NCI-H526 (cell line): ENCODE measurements at regions not wholly inside any gene's neighbourhood (a gene's known extent, or its start where the extent isn't known, plus 50 kb on each side); places are given as distances from the start of the nearest gene placed in this dataset.
A peak's percentile ranks its signal among the peaks of the same experiment; 100 is the strongest.
"Not testable (repeated sequence)": the region's sequence is repeated elsewhere in the genome, so short reads cannot be mapped to it uniquely, and the experiment has no call there.

Experiments
- DNase-seq, 2 experiments: peaks; one replicate each; lab custom pipeline; 2025; lab: John Stamatoyannopoulos, UW

DNA sequence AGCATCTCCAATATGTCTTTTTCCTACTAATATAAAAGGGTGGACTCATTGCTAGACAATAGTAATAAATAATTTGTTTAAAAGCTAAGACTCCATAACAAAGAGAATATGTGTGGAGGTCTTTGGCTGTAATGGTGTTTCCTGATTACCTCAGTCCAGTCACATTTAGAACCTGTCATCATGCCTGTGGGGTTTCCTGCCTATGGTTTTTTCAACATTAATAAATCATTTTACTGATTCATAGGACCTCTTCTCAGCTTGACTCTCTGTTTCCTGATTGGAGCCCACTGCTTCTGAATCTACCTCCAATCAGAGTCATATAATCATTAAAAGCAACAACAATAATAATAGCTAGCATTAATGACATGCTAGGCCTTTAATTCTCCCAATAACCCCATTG is 52.4 kb upstream of the GNAI1 start:
- DNase-seq: no peak

DNA sequence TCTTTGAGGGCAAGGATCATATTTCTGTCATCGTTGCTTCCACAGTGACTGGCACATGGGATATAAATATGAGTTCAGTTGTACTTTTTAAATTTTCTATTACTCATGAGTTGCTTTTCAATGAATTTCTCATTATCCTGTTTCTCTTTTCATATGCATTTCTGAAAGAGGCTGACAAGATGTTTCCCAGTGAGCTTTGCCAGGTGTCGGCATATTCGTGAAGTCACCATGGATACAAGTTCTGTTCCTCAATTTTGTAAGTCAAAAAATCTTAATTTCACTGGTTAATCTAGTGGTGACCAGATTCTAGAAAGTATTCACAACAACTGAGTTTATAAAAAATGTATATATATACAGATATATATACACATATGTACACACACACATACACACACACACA is 55.7 kb upstream of the GNAI1 start:
- DNase-seq: no peak

DNA sequence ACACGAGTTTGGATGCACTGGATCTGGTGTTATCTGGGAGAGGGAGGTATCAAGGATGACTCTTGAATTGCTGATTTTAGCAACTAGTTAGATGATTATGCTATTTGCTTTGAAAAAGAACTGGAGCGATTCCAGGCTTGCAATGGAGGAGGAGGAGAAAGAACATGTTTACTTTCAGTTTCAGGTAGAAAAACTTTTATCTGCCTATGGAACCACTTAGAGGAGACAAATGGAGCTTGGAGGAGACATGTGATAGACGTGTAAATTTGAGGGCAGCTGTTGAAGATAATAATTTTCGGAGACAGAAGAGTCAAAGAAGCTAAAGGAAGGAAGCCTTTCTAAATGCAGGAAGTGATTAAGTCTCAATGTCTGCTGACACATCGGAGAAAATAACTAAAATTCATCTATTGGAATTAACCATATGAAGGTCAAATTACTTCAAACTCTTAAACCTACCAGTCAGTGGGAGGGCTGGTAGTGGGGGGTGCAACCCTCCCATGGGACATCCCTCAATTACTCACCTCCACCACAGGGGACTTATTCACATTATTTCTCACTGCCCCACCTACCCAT is 56.4 kb upstream of the GNAI1 start:
- DNase-seq: no peak

DNA sequence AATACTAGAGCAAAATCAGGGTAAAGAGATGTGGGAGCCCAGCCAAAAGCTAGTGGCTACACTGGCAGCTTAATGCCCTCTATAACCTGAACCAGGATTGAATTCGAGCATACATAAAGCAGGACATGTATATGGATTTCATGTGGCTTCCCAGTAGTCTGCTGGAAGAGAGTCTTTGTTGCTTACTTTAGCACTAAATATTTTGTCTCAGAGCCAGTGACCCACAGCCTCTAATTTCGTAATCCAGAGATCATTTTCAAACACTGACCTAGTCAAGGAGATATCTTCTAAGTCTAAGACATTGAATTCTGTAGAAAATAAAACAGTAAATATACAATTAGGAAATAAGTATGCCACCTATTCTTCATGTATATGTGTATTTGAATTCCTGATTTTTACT is 64.2 kb upstream of the GNAI1 start:
- no peak for DNase-seq

DNA sequence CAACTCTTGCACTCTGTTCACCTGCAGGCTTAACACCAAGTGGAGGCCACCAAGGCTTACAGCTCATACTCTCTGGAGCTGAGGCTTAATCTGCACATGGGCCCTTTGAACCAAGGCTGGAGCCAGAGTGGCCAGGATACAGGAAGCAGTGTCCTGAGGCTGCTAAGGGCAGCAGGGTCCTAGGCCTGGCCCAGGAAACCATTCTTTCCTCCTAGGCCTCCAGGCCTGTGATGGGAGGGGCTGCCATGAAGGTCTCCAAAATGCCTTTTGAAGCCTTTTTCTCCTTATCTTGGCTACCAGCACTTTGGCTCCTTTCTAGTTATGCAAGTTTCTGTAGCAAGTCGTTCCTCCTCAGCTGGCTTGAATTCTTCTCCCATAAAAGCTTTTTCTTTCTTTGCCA is 68.0 kb upstream of the GNAI1 start:
- no peak for DNase-seq

- DNase-seq: no peak
These were observed 70.8 kb upstream of the GNAI1 start for GRCh38 chr7:80063834-80064233.

DNA sequence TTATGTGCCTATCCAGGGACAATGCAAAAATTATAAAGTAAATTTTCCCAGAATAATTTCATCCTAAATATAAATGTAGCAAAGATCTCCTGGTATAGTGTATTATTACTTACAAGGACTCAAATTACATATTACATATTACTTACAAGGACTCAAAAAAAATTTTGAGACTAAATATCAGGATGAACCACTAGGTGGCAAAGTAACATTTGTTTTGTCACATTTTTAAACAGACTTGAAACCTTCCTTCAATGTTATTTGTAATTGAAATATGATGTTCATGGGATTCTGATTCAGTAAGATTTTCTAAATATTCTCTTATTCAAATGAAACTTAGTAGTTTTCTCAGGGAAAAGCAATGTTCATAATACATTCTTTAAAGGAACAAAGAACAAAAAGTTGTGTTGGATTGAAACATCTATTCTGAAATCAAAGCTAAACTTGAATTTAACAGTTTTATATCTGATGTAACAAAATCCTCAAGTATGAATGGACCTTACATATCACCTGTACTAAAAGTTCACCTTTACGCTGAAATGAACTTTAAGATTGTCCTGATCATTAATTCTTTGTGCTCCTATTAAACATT is 74.3 kb upstream of the GNAI1 start:
- peak; percentile 86 to 92 for DNase-seq

- DNase-seq: no peak
These were observed 77.1 kb upstream of the GNAI1 start for GRCh38 chr7:80057488-80057887.

- DNase-seq: no peak
These were observed 80.3 kb upstream of the GNAI1 start for GRCh38 chr7:80054356-80054755.

GRCh38 chr7:80053124-80053523 is 81.5 kb upstream of the GNAI1 start:
- DNase-seq: peak in 1 of 2 experiments; percentile 21

DNA sequence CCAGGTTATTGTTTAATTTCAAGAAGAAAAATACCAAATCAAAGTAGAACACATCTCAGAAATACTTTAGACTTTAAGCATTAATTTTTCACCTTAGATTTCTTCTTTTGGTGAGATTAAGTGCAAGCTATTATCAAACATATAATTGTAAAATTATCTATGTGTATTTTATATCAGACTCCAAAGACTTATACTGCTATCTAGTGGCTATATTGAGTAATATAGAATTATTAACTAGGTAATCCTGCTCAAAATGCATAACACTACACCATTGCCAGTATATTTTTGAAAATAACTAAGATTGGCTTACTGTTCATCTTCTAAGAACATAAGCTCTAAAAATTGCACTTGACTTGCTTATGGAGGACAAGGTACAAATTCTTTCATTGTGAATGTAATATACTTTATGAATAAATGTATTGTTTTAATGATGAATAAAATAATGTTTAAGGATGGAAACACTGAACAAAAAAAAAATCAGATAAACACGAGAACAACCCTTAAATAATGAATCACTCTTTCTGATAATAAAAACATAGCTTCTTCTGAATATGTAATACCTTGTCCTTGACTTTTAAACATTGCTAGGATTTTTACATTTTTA is 86.7 kb upstream of the GNAI1 start:
- peak in 1 of 2 experiments; percentile 48 for DNase-seq

DNA sequence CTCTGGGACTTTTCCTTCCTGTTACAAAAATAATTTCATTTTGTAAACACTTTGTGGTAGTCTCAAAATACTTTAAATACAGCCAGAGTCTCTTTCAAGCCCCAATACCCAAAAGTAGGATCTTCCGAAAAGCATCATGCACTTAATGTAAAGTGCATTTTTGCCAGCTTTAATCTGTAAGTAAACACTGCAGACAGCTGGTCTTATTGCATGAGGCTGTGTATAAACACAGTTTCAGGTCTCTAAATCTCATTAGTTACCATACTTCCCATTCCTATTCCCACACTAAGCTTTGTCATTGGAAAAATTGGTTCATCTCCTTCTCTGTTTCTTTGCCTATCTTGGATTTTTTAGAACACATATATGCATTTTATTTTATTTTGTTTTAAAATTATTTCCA is 87.6 kb upstream of the GNAI1 start:
- DNase-seq: no peak

DNA sequence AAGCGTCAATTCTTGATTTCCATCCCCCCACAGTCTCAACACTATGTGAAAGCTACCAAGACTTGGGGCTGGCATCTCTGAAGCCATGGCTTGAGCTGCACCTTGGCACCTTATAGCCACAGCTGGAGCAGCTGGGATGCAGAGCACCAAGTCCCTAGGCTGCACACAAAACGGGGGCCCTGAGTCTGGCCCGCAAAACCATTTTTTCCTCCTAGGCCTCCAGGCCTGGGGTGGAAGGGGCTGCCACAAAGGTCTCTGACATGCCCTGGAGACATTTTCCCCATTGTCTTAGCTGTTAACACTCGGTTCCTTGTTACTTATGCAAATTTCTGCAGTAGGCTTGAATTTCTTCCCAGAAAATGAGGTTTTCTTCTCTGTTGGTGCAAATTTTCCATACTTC is 89.8 kb upstream of the GNAI1 start:
- no peak for DNase-seq

DNA sequence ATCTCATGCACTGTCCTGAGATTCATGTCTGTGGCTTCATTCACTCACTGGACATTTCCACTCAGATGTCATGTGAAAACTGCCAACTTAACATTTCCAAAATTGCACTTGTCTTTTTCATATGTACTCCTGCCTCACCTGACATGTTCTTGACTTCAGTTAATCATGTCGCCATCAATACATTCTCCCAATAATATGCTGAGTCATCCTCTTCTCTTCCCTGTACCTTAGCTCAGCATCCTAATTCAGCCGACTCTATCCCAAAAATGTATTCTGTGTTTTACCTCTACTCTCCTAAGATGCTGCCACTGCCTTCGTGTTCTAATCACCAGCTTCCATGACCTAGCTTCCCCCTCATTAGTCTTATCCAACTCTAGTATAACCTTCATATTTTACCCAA is 93.9 kb upstream of the GNAI1 start:
- no peak for DNase-seq

DNA sequence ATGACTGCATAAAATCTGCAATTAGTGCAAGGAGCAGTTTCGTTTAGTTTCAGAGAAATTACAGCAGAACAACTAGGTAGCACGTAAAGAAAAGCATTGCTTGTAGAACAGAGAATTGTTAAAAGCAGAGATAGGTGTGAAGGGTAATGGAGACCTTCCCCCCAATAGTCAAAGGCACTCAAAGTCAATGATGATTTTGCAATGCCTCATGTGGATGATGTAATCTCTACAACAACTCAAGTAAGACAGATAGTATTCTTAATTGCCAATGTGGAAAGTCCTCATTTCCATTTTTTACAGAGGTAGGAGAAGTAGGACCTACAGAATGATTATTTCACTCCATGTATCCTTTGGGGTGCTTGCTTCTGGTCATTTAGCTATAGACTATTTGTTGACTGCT is 94.3 kb upstream of the GNAI1 start:
- DNase-seq: no peak

DNA sequence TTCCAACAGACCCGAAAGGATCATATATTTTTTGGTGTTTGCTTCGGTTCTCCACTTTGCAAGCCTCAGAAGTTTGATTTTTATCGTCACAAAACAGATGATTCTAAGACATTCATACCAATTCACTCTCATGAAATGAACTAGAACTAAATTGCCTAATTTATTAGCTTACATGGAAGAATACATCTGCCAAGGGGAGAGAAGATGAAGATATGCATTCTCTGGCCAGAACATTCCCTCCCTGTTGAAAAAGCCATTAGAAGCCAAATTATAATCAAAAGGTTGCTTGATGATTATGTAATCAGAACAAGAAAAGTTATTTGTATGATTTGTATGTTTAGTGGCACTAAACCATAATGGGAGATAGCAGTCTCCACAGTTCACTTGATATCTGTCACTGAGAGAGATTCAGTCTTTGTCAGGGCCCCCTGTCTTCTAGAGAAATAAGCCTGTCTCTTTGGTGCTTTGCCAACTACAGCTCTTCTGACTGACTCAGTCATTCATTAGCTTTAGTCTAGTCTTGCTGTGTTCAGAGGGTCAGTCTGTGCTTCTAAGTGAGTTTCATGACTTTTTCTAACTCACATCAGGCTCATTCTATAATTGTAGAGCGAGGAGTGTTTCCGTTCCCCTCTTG is 95.3 kb upstream of the GNAI1 start:
- DNase-seq: no peak

GRCh38 chr7:80037689-80038088 is 96.9 kb upstream of the GNAI1 start:
- DNase-seq: no peak

- DNase-seq: no peak
These were observed 98.5 kb upstream of the GNAI1 start for GRCh38 chr7:80036107-80036506.

DNA sequence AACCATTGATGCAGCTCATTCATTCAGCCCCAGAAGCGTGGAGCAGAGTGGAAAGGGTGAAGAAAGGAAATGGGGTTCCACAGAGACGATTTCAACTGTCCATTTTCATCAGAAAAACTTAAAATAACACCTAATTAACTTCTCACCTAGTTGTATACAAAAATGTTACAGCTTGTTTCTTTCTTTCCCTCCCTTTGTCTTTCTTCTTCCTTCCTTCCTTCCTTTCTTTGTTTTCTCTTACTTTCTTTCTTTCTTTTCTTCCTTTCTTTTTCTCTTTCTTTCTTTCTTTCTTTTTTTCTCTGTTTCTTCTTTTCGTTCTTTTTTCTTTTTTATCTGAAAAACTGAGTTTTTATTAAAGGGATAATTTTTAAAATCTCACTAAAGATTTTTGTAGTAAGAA is 105.9 kb upstream of the GNAI1 start:
- DNase-seq: no peak

DNA sequence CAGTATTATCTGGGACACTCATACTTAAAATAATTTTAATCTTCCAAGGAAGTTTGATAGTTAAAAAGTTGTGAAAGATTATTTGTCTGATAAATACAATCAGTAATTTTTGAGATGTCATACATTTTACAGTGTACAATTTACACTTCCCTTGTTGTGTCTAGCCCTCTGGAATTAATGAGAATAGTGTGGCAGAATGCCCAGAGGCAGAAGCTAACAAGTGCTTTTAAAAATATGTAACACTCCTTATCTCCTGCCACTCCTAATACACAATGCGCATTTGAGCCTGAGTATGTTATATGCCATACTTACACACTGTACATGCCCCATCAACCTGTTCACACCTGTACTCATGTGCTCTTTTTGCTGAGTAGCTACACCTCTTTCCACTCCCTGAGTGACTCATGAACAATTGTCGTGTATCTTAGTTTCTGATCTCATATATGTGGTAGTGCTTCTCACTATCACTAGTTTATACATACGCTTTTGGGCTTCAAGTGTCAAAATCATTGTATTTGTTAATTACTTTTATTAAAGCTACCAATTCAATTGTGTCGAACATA is 106.9 kb upstream of the GNAI1 start:
- DNase-seq: no peak

DNA sequence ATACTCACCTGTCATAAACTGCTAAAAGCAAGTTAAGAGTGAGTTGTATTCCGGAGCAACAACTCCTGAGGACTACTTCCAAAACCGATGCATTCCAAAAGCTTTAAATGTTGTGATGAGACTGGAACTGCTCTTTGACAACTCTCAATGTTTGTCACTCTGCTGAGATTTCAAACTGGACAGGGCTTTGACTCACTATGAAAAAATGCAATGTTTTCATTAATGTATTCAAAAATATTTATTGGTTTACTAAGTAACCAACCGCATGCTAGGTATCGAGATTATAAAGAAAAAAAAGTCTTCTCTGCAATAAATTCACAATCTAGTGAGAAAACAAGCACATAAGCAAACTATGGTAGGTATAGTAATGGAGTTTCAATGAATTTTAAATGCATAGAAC is 107.9 kb upstream of the GNAI1 start:
- DNase-seq: no peak

DNA sequence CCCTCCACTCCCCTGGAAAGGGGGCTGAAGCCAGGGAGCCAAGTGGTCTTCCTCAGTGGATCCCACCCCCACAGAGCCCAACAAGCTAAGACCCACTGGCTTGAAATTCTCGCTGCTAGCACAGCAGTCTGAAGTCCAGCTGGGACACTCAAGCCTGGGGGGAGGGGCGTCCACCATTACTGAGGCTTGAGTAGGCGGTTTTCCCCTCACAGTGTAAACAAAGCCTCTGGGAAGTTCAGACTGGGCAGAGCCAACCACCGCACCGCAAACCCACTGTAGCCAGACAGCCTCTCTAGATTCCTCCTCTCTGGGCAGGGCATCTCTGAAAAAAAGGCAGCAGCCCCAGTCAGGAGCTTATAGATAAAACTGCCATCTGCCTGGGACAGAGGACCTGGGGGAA is 114.4 kb upstream of the GNAI1 start:
- DNase-seq: not testable (repeated sequence)

DNA sequence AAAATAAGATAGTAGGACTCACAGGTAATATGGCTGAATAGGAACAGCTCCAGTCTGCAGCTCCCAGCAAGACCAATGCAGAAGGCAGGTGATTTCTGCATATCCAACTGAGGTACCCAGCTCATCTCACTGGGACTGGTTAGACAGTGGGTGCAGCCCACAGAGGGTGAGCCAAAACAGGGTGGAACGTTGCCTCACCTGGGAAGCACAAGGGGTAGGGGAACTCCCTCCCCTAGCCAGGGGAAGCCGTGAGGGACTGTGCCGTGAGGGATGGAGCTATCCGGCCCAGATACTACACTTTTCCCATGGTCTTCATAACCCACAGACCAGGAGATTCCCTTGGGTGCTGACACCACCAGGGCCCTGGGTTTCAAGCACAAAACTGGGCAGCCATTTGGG is 114.8 kb upstream of the GNAI1 start:
- DNase-seq: not testable (repeated sequence)
